ENCODE measurements at regions not wholly inside any gene's neighbourhood (a gene's known extent, or its start where the extent isn't known, plus 50 kb on each side); places are given as distances from the start of the nearest gene placed in this dataset.

DNA sequence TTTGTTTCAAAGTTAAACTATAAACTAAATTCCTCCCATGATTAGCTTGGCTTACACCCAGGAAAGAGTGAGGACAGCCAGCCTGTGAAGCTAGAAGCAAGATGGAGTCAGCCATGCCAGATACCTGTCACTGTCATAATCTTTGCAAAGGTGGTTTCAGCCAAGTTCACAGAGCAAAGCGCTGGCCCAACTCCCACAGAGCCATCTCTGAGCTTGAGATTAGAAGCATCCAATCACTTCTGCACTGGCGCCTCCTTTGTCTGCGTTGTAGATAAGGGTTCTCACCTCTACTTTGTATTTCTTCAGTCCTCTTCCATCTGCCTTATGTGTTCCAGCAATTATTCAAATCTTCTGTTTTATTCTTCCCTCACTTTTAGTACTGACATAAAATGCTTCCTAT, 119.4 kb upstream of the ACO1 start:
- TF ChIP-seq, protein P1, sequence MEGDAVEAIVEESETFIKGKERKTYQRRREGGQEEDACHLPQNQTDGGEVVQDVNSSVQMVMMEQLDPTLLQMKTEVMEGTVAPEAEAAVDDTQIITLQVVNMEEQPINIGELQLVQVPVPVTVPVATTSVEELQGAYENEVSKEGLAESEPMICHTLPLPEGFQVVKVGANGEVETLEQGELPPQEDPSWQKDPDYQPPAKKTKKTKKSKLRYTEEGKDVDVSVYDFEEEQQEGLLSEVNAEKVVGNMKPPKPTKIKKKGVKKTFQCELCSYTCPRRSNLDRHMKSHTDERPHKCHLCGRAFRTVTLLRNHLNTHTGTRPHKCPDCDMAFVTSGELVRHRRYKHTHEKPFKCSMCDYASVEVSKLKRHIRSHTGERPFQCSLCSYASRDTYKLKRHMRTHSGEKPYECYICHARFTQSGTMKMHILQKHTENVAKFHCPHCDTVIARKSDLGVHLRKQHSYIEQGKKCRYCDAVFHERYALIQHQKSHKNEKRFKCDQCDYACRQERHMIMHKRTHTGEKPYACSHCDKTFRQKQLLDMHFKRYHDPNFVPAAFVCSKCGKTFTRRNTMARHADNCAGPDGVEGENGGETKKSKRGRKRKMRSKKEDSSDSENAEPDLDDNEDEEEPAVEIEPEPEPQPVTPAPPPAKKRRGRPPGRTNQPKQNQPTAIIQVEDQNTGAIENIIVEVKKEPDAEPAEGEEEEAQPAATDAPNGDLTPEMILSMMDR (IDR thresholded peaks at IDR 0.05), result no peak
- TF ChIP-seq POLR2A (IDR thresholded peaks at IDR 0.05), result no peak
- intact Hi-C loops (cut with DNase I; ENCODE audit: low total_unique reads), result no loop called here
- no peak for DNase-seq (ENCODE audit: low spot score in 2 of 2)
- H3K4me3 ChIP-seq (ENCODE audit: low read depth, poor library complexity, severe bottlenecking), result no peak overlapping the region
- WGBS, 2 donors, result 88 to 95% methylated on average over 3 of the region's 3 CpGs

DNA sequence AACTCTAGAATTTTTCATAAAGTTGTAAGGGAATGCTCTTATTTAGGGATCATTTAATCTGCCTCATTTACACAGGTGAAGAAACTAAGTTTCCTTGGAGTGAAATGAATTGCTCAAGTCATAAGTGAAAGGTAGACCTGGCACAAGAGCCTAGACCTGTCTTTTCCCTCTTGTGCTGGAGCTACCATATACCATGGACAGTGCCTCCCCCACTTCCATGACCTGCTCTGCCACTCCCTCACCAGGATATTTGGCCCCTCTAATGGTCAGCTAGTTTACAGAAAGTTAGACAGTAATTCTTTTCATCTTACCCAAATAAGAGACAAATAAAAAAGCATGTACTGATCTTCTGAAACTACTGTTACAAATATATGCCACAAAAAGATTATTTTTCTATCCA, 105.5 kb upstream of the ACO1 start:
- TF ChIP-seq POLR2A (IDR thresholded peaks at IDR 0.05), result no peak
- TF ChIP-seq, protein P1 (IDR thresholded peaks at IDR 0.05), result no peak
- no peak overlapping the region for H3K4me3 ChIP-seq (ENCODE audit: low read depth, poor library complexity, severe bottlenecking)
- no peak for DNase-seq (ENCODE audit: low spot score in 2 of 2)
- intact Hi-C loops (cut with DNase I; ENCODE audit: low total_unique reads), result no loop called here

DNA sequence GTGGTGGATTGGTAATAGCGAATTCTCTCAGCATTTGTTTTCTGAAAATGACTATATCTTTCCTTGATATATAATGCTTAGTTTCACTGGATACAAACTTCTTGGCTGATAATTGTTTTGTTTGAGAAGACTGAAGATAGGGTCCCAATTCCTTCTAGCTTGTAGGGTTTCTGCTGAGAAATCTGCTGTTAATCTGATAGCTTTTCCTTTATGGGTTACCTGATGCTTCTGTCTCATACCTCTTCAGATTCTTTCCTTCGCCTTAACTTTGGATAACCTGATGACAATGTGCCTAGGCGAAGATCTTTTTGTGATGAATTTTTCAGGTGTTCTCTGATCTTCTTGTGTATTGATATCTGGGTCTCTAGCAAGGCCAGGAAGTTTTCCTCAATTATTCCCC, 94.7 kb upstream of the ACO1 start:
- no peak overlapping the region for H3K4me3 ChIP-seq (ENCODE audit: low read depth, poor library complexity, severe bottlenecking)
- DNase-seq (ENCODE audit: low spot score in 2 of 2), result no peak
- intact Hi-C loops (cut with DNase I; ENCODE audit: low total_unique reads), result no loop called here
- WGBS, 2 donors, result 94 to 95% methylated on average over 3 of the region's 3 CpGs
- TF ChIP-seq, protein P1 (IDR thresholded peaks at IDR 0.05), result no peak

DNA sequence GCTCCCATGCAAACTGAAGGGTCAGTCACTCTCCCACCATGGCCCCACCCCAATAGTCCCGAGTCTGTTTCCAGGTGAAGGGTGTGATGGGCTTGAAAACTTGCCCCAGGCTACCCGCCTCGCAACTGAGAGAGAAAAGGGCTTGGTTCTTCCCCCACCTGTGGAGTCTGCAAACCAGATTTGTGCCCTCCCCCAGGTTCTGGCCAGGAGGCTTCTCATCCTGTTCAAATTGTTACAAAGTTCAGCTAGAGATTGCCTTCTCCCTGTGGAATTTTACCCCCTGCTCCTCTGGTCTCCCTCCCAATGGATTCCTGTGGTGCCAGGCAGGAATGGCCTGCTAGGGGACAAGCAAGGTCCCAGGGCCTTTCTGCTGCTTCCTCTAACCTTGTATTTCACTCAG, 93.1 kb upstream of the ACO1 start:
- 73 to 100% methylated on average over 1 to 3 of the region's 3 CpGs for WGBS, 2 donors
- TF ChIP-seq, protein P1 (IDR thresholded peaks at IDR 0.05), result no peak
- TF ChIP-seq POLR2A (IDR thresholded peaks at IDR 0.05), result no peak

DNA sequence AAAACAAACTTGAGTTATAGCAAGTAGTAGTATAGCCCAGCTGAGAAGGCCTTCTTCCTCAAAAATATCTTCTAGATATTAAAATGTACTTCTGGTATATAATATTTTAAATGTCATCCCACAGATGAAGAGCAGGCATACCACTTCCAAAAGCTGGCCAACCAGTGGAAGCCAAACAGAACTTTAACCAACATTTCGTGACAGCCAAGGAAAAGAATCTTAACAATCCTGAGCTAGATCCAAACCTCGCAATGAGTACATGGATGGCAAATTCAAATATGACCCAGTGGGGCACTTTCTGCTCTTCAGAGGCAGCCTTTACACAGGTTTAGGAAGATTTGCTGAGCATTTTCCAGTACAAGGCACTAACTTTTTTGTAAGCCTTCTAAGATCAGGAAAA, 91.8 kb upstream of the ACO1 start:
- TF ChIP-seq, protein P1 (IDR thresholded peaks at IDR 0.05), result no peak
- intact Hi-C loops (cut with DNase I; ENCODE audit: low total_unique reads), result no loop called here
- DNase-seq (ENCODE audit: low spot score in 2 of 2), result no peak
- 49 to 72% methylated on average over 2 of the region's 2 CpGs for WGBS, 2 donors
- no peak overlapping the region for H3K4me3 ChIP-seq (ENCODE audit: low read depth, poor library complexity, severe bottlenecking)

More for the DNA sequence above, 93.1 kb upstream of the ACO1 start:
- intact Hi-C loops (cut with DNase I; ENCODE audit: low total_unique reads), result no loop called here
- no peak for DNase-seq (ENCODE audit: low spot score in 2 of 2)
- no peak overlapping the region for H3K4me3 ChIP-seq (ENCODE audit: low read depth, poor library complexity, severe bottlenecking)

DNA sequence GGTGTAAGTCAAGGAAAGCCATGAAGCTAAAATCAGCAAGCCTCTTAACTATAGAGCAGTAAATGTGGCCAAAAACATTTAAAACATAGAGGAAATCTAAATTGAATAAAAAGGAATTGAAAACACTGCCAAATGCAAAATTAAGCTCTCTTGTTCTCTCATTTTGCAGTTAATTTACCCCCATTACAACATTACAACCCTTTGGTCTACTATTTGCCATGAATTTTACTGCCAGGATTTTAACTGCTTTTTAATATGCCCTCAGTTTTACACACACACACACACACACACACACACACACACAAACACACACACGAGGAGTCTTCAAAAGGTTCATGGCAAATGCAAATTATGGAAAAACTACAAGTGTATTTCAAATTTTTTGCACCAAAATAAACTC, 91.4 kb upstream of the ACO1 start:
- H3K4me3 ChIP-seq (ENCODE audit: low read depth, poor library complexity, severe bottlenecking), result no peak overlapping the region
- WGBS, 2 donors, result 45 to 57% methylated on average over 1 of the region's 1 CpG
- intact Hi-C loops (cut with DNase I; ENCODE audit: low total_unique reads), result no loop called here
- TF ChIP-seq POLR2A (IDR thresholded peaks at IDR 0.05), result no peak
- TF ChIP-seq, protein P1 (IDR thresholded peaks at IDR 0.05), result no peak
- DNase-seq (ENCODE audit: low spot score in 2 of 2), result no peak

Measured in lower leg skin (tissue), 4 donors.